Liver (tissue), 7 donors: ENCODE measurements at regions not wholly inside any gene's neighbourhood (a gene's known extent, or its start where the extent isn't known, plus 50 kb on each side); places are given as distances from the start of the nearest gene placed in this dataset.

Experiments
- DNase-seq: peaks from one replicate; pipeline ENCODE4 v3.0.0-alpha.2; 2017; ENCODE audit warnings: low spot score
- H3K27ac ChIP-seq, 2 donors: one replicate each; pipeline ENCODE4 v1.7.0; 2013; ENCODE audit warnings: inconsistent platforms in 2 of 2, low read length in 2 of 2, control low read depth in 1 of 2, low read depth in 1 of 2, mild to moderate bottlenecking in 1 of 2
- H3K27me3 ChIP-seq, 4 donors: one replicate each; pipeline versions ENCODE4 v1.6.1 to v1.7.0; 2013; ENCODE audit warnings: low read length in 3 of 4, inconsistent platforms in 1 of 4, mild to moderate bottlenecking in 1 of 4, moderate library complexity in 1 of 4; ENCODE audit not compliant: control insufficient read depth in 4 of 4, insufficient read depth in 4 of 4
- H3K36me3 ChIP-seq, 4 donors: one replicate each; pipeline versions ENCODE4 v1.6.1 to v1.7.0; 2013; ENCODE audit warnings: low read length in 3 of 4, mild to moderate bottlenecking in 3 of 4, low read depth in 1 of 4, moderate library complexity in 1 of 4; ENCODE audit not compliant: control insufficient read depth in 4 of 4, insufficient read depth in 3 of 4
- H3K4me1 ChIP-seq, 4 donors: one replicate each; pipeline versions ENCODE4 v1.6.1 to v1.7.0; 2013; ENCODE audit warnings: low read length in 3 of 4, mild to moderate bottlenecking in 3 of 4, moderate library complexity in 1 of 4; ENCODE audit not compliant: control insufficient read depth in 4 of 4, insufficient read depth in 4 of 4
- H3K4me3 ChIP-seq, 3 donors: one replicate each; pipeline versions ENCODE4 v1.6.1 to v1.7.0; 2013; ENCODE audit warnings: low read length in 3 of 3, control low read depth in 1 of 3, low read depth in 1 of 3, mild to moderate bottlenecking in 1 of 3
- H3K9ac ChIP-seq, 2 donors: one replicate each; pipeline ENCODE4 v1.7.0; 2013; ENCODE audit warnings: low read length in 2 of 2, mild to moderate bottlenecking in 2 of 2, moderate library complexity in 2 of 2, control low read depth in 1 of 2, low read depth in 1 of 2
- H3K9me3 ChIP-seq, 4 donors: one replicate each; pipeline versions ENCODE4 v1.6.1 to v1.7.0; 2013; ENCODE audit warnings: low read length in 3 of 4; ENCODE audit not compliant: control insufficient read depth in 4 of 4
- EGR1 ChIP-seq, 2 donors: IDR thresholded peaks; 2 replicates each; pipeline ENCODE4 v1.6.1; 2016 to 2018; ENCODE audit warnings: antibody characterized with exemption in 2 of 2, low read depth in 2 of 2
- FOXA1 ChIP-seq: IDR thresholded peaks from 2 replicates; pipeline ENCODE4 v1.6.1; 2016; ENCODE audit warnings: antibody characterized with exemption
- FOXA2 ChIP-seq: IDR thresholded peaks from 2 replicates; pipeline ENCODE4 v1.6.1; 2016; ENCODE audit warnings: antibody characterized with exemption
- GABPA ChIP-seq, 2 donors: IDR thresholded peaks in 1 of 2; conservative IDR thresholded peaks in 1 of 2; 2 replicates each; pipeline ENCODE4 v1.6.1; 2016; ENCODE audit warnings: antibody characterized with exemption in 2 of 2, mild to moderate bottlenecking in 1 of 2, moderate library complexity in 1 of 2
- HNF4A ChIP-seq, 2 donors: conservative IDR thresholded peaks; 2 replicates each; pipeline ENCODE4 v1.6.1; 2016; ENCODE audit warnings: antibody characterized with exemption in 2 of 2, mild to moderate bottlenecking in 2 of 2
- HNF4G ChIP-seq: IDR thresholded peaks from 2 replicates; pipeline ENCODE4 v1.6.1; 2016; ENCODE audit warnings: antibody characterized with exemption
- JUND ChIP-seq, 2 donors: IDR thresholded peaks; 2 replicates each; pipeline ENCODE4 v1.6.1; 2016; ENCODE audit warnings: antibody characterized with exemption in 2 of 2
- NR2F2 ChIP-seq: IDR thresholded peaks from 2 replicates; pipeline ENCODE4 v1.6.1; 2016; ENCODE audit warnings: antibody characterized with exemption
- RAD21 ChIP-seq, 2 donors: IDR thresholded peaks; 2 replicates each; pipeline ENCODE4 v1.6.1; 2016; ENCODE audit warnings: antibody characterized with exemption in 2 of 2, mild to moderate bottlenecking in 2 of 2
- RXRA ChIP-seq, 2 donors: IDR thresholded peaks; 2 replicates each; pipeline ENCODE4 v1.6.1; 2017 to 2018; ENCODE audit warnings: antibody characterized with exemption in 2 of 2, mild to moderate bottlenecking in 1 of 2
- SP1 ChIP-seq: IDR thresholded peaks from 2 replicates; pipeline ENCODE4 v1.6.1; 2018; ENCODE audit warnings: antibody characterized with exemption, mild to moderate bottlenecking
- ZBTB33 ChIP-seq: IDR thresholded peaks from 2 replicates; pipeline ENCODE4 v1.6.1; 2016; ENCODE audit warnings: antibody characterized with exemption
- WGBS: extraction: QIAGEN DNeasy Blood & Tissue Kit; methylation state at CpG from one replicate; pipeline ENCODE4 v1.1.7; 2013; 5-methylcytosine and 5-hydroxymethylcytosine counted together
- TF ChIP-seq, protein P1 (sequence below): IDR thresholded peaks from 2 replicates; pipeline ENCODE4 v1.6.1; 2016; ENCODE audit warnings: antibody characterized with exemption
- TF ChIP-seq, protein P2 (sequence below): IDR thresholded peaks from 2 replicates; pipeline ENCODE4 v1.6.1; 2016; ENCODE audit warnings: antibody characterized with exemption, mild to moderate bottlenecking
- donor health status: healthy.
- donor health status: healthy.
- donor health status: healthy.
- donor health status: healthy.

DNA sequence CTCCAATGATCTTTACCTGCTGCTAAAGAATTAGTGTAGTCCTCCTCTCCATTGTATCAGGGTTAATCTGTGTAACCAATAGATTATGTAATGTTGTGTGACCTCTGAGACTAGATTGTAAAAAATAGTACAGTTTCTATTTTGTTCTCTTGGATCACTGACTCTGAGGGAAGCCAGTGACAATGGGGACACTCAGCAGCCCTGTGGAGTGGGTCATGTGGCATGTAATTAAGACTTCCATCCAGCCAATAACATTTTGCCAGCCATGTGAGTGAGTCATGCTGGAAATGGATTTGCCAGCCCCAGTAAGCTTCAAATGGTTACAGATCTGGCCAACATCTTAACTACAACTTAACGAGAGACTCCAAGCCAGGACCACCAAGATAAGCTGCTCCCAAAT lies 332.3 kb downstream of the PTTG2 start:
- WGBS, result 86% methylated on average over 1 of the region's 1 CpG
- Histone ChIP-seq H3K9me3 (peaks cover 0 to 4% (median 0%) of the 10 kb centered on the region in 4 donors), H3K27me3 (no peaks in the 10 kb centered on the region), H3K9ac (no peak overlapping the region), H3K27ac (no peak overlapping the region), H3K4me3 (no peak overlapping the region), H3K4me1 (peaks cover 0 to 2% (median 0%) of the 10 kb centered on the region in 4 donors), H3K36me3 (no peaks in the 10 kb centered on the region)
- no peak for TF ChIP-seq SP1
- peak in 1 of 2 donors; percentile 13 for TF ChIP-seq HNF4A (conservative IDR thresholded peaks at IDR 0.05)
- TF ChIP-seq, protein P1, sequence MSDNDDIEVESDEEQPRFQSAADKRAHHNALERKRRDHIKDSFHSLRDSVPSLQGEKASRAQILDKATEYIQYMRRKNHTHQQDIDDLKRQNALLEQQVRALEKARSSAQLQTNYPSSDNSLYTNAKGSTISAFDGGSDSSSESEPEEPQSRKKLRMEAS, result no peak
- no peak for TF ChIP-seq FOXA2
- no peak for TF ChIP-seq FOXA1
- DNase-seq, result no peak

DNA sequence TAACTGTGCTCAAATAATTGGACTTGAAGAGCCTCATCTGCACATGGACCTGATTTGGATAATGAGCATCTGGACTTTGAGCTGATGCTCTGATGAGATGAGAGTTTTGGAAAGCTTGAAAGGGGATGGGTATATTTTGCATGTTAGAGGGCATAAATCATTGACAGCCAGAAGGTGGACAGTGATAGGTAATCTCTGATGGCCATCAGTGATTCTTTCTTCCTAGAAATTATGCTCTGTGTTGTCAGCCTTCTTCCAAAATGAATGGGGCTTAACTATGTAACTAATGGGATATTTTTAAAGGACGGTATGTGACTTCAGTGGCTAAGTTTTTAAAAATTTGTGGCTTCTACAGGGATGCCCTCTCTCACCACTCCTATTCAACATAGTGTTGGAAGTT lies 334.0 kb downstream of the PTTG2 start:
- WGBS, result 95% methylated on average over 1 of the region's 1 CpG
- H3K9me3 ChIP-seq, result peaks cover under 1 to 4% (median 3%) of the 10 kb centered on the region in 4 donors

More for the DNA sequence above, 334.0 kb downstream of the PTTG2 start:
- H3K4me3 ChIP-seq, result peak overlapping the region in 1 of 3 donors; percentile 16
- H3K36me3 ChIP-seq, result no peaks in the 10 kb centered on the region
- TF ChIP-seq, protein P1, result no peak
- no peak for TF ChIP-seq NR2F2
- no peak for TF ChIP-seq RAD21 (IDR thresholded peaks at IDR 0.05)
- no peak for TF ChIP-seq ZBTB33
- TF ChIP-seq FOXA1, result no peak
- TF ChIP-seq EGR1 (IDR thresholded peaks at IDR 0.05; ENCODE audit: low read depth in 2 of 2), result no peak
- no peak for TF ChIP-seq JUND (IDR thresholded peaks at IDR 0.05)
- TF ChIP-seq RXRA (IDR thresholded peaks at IDR 0.05), result no peak
- TF ChIP-seq, protein P2, sequence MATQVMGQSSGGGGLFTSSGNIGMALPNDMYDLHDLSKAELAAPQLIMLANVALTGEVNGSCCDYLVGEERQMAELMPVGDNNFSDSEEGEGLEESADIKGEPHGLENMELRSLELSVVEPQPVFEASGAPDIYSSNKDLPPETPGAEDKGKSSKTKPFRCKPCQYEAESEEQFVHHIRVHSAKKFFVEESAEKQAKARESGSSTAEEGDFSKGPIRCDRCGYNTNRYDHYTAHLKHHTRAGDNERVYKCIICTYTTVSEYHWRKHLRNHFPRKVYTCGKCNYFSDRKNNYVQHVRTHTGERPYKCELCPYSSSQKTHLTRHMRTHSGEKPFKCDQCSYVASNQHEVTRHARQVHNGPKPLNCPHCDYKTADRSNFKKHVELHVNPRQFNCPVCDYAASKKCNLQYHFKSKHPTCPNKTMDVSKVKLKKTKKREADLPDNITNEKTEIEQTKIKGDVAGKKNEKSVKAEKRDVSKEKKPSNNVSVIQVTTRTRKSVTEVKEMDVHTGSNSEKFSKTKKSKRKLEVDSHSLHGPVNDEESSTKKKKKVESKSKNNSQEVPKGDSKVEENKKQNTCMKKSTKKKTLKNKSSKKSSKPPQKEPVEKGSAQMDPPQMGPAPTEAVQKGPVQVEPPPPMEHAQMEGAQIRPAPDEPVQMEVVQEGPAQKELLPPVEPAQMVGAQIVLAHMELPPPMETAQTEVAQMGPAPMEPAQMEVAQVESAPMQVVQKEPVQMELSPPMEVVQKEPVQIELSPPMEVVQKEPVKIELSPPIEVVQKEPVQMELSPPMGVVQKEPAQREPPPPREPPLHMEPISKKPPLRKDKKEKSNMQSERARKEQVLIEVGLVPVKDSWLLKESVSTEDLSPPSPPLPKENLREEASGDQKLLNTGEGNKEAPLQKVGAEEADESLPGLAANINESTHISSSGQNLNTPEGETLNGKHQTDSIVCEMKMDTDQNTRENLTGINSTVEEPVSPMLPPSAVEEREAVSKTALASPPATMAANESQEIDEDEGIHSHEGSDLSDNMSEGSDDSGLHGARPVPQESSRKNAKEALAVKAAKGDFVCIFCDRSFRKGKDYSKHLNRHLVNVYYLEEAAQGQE, result no peak
- no peak for TF ChIP-seq HNF4G
- TF ChIP-seq SP1, result no peak
- no peak for TF ChIP-seq GABPA (IDR thresholded peaks at IDR 0.05 in 1 of 2, conservative IDR thresholded peaks at IDR 0.05 in 1 of 2)
- TF ChIP-seq FOXA2, result no peak
- no peak overlapping the region for H3K27ac ChIP-seq
- peaks cover 0 to 2% (median 0%) of the 10 kb centered on the region in 4 donors for H3K4me1 ChIP-seq
- no peak overlapping the region for H3K9ac ChIP-seq
- DNase-seq, result no peak
- H3K27me3 ChIP-seq, result no peaks in the 10 kb centered on the region
